ENCODE measurements at regions not wholly inside any gene's neighbourhood (a gene's known extent, or its start where the extent isn't known, plus 50 kb on each side); places are given as distances from the start of the nearest gene placed in this dataset.

DNA sequence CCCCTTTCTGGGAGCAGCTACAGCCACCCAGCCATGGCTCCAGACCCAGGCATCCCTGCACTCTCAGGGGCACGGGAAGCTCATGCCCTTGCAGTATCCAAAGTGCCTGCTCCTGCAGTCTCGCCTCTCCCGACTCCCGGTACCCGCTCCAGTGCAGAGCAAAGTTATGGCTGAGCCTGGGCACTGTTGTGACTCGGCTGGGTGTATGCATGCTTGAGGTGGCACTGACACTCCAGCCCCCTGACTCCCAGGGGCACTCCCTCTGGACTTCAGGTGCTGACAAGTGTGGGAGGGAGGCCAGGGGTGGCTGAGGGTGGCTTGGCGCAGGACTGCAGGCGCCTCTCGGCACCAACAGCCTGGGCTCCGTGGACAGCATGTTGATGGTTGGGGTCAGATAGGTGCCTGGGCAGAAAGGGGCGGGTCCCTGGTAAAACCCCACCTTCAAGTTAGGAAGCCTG is 580.1 kb upstream of the ADGRL2 start:
- H3K4me1 Mint-ChIP-seq: peaks cover 8% of the 10 kb centered on the region
- TF ChIP-seq, protein P1, sequence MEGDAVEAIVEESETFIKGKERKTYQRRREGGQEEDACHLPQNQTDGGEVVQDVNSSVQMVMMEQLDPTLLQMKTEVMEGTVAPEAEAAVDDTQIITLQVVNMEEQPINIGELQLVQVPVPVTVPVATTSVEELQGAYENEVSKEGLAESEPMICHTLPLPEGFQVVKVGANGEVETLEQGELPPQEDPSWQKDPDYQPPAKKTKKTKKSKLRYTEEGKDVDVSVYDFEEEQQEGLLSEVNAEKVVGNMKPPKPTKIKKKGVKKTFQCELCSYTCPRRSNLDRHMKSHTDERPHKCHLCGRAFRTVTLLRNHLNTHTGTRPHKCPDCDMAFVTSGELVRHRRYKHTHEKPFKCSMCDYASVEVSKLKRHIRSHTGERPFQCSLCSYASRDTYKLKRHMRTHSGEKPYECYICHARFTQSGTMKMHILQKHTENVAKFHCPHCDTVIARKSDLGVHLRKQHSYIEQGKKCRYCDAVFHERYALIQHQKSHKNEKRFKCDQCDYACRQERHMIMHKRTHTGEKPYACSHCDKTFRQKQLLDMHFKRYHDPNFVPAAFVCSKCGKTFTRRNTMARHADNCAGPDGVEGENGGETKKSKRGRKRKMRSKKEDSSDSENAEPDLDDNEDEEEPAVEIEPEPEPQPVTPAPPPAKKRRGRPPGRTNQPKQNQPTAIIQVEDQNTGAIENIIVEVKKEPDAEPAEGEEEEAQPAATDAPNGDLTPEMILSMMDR (conservative IDR thresholded peaks at IDR 0.05): no peak
- no peak overlapping the region for H3K27ac Mint-ChIP-seq (ENCODE audit: unreplicated experiment)
- no peak for DNase-seq (ENCODE audit: low read depth, low spot score)
- no peak overlapping the region for H3K4me3 Mint-ChIP-seq
- H3K36me3 Mint-ChIP-seq (ENCODE audit: low read depth): no peaks in the 10 kb centered on the region
- H3K27me3 Mint-ChIP-seq (ENCODE audit: low read depth): no peaks in the 10 kb centered on the region
- H3K9me3 Mint-ChIP-seq: no peaks in the 10 kb centered on the region

DNA sequence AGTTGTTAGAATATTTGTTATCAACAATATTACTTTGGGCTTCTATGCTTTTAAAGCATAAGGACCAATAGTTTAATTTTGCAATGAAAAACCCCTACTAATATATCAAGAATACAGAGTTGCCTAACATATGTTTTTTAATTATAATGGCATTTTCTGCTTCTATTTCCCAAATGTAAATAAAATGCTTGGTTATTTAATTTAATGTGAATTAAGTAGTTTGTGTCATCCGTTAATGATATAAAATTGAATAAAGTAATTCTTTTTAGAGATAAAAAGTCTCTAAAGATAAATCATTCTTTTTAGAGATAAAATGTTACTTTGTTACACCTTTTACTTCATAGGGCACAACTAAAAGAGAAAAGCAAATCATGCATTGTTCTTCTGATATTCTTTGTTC is 583.7 kb upstream of the ADGRL2 start:
- Mint-ChIP-seq H3K27me3 (ENCODE audit: low read depth) (no peaks in the 10 kb centered on the region), H3K4me3 (no peak overlapping the region), H3K9me3 (no peaks in the 10 kb centered on the region), H3K36me3 (ENCODE audit: low read depth) (no peaks in the 10 kb centered on the region), H3K27ac (ENCODE audit: unreplicated experiment) (no peak overlapping the region), H3K4me1 (peaks cover 8% of the 10 kb centered on the region)
- TF ChIP-seq, protein P1 (conservative IDR thresholded peaks at IDR 0.05): no peak
- no peak for DNase-seq (ENCODE audit: low read depth, low spot score)

DNA sequence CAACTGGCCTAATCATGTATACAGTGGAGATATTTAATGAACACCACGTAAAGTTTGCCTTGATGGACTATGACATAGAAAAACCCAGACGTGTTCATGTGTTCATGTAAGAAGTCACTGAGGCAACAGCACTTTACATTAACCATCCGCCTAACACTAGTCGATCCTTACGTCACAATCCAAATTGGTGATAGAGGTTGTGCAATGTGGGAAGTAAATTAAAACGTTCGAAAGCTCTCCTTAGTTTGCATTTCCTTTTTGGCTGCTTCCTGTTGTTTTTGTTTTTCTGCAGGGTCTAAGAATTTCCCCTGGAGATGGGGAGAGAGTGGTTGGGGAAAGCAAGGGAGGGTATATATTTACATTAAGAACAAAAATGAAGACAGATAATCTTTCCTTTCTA is 587.5 kb upstream of the ADGRL2 start:
- no peak for DNase-seq (ENCODE audit: low read depth, low spot score)
- Mint-ChIP-seq H3K4me3 (no peak overlapping the region), H3K9me3 (peaks cover 4% of the 10 kb centered on the region), H3K27me3 (ENCODE audit: low read depth) (no peaks in the 10 kb centered on the region), H3K27ac (ENCODE audit: unreplicated experiment) (no peak overlapping the region), H3K4me1 (peaks cover 17% of the 10 kb centered on the region), H3K36me3 (ENCODE audit: low read depth) (no peaks in the 10 kb centered on the region)
- TF ChIP-seq, protein P1 (conservative IDR thresholded peaks at IDR 0.05): no peak

DNA sequence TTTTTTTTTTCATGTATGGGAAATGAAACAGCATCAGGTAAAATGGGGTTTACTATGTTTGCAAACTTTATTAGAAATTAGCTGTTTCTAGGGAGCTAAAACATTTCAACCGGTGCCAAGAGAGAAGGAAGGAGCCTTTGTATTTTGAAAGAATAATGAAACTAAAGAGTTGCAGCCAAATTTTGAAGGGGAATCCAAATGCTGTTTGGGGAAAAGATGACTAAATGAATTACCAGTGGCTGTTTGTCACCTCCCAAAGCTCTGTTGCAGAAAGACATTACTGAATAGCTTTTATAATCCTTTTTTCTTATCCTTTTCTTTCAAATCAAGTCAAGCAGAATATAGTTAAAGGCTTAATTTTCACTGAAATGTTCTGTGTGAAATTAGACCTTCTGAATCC is 591.3 kb upstream of the ADGRL2 start:
- H3K27ac Mint-ChIP-seq (ENCODE audit: unreplicated experiment): no peak overlapping the region
- DNase-seq (ENCODE audit: low read depth, low spot score): no peak
- H3K9me3 Mint-ChIP-seq: peaks cover 4% of the 10 kb centered on the region
- no peak overlapping the region for H3K4me3 Mint-ChIP-seq
- no peaks in the 10 kb centered on the region for H3K36me3 Mint-ChIP-seq (ENCODE audit: low read depth)
- TF ChIP-seq, protein P1 (conservative IDR thresholded peaks at IDR 0.05): no peak
- peaks cover 13% of the 10 kb centered on the region for H3K4me1 Mint-ChIP-seq
- no peaks in the 10 kb centered on the region for H3K27me3 Mint-ChIP-seq (ENCODE audit: low read depth)

DNA sequence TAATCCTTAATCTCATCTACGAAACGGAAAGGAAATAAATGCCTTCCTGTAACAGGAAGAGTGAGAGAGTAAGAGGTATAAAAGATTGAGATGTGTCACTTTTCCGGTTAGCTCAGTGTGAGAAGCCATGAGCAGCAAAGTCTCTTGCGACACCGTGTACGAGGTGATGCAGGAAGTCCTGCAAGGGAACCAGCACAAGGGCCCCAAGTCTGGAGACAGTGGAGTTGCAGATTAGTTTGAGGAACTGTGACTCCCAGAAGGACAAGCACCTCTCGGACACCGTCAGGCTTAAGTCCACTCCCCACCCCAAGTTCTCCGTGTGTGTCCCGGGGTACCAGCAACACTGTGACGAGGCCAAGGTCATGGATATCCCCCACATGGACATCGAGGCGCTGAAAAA is 592.3 kb upstream of the ADGRL2 start:
- Mint-ChIP-seq H3K4me3 (no peak overlapping the region), H3K36me3 (ENCODE audit: low read depth) (no peaks in the 10 kb centered on the region), H3K27me3 (ENCODE audit: low read depth) (no peaks in the 10 kb centered on the region), H3K9me3 (peaks cover 4% of the 10 kb centered on the region), H3K27ac (ENCODE audit: unreplicated experiment) (no peak overlapping the region), H3K4me1 (peaks cover 17% of the 10 kb centered on the region)
- DNase-seq (ENCODE audit: low read depth, low spot score): no peak
- TF ChIP-seq, protein P1 (conservative IDR thresholded peaks at IDR 0.05): no peak

DNA sequence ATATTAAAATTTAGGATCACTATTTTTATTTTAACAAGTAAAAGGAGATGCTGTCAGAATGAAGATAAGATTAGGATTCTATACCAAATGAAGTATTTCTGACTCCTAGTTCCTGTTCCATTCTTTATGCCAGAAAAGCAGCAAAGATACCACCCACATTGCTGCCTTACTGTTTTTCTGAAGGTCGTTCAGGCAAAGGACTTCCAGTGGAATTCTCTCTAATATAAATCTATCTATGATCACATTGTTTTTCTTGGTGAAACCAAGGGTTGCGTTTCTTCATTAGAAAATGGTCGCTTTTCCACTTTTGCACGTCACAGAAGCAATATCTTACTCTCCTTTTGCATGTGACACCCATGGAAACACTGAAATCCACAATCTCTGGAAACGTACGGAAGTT is 594.8 kb upstream of the ADGRL2 start:
- no peak for DNase-seq (ENCODE audit: low read depth, low spot score)
- Mint-ChIP-seq H3K36me3 (ENCODE audit: low read depth) (no peaks in the 10 kb centered on the region), H3K9me3 (peaks cover 4% of the 10 kb centered on the region), H3K4me3 (no peak overlapping the region), H3K27me3 (ENCODE audit: low read depth) (no peaks in the 10 kb centered on the region), H3K4me1 (peaks cover 17% of the 10 kb centered on the region), H3K27ac (ENCODE audit: unreplicated experiment) (no peak overlapping the region)
- TF ChIP-seq, protein P1 (conservative IDR thresholded peaks at IDR 0.05): no peak
